H1 (cell line): ENCODE measurements at regions not wholly inside any gene's neighbourhood (a gene's known extent, or its start where the extent isn't known, plus 50 kb on each side); places are given as distances from the start of the nearest gene placed in this dataset.

Source experiments
- CTCF ChIA-PET: fragments of 300-600 bp; sonication (Branson Sonifier 250); formaldehyde crosslinking; loops from one replicate; lab custom pipeline; 2021; ENCODE audit not compliant: partially characterized antibody; lab: Charles Lee
- POLR2A ChIA-PET: fragments of 300-600 bp; sonication (Branson Sonifier 250); formaldehyde crosslinking; loops from one replicate; lab custom pipeline; 2021; ENCODE audit warnings: inconsistent platforms; ENCODE audit not compliant: partially characterized antibody; lab: Charles Lee
- DNase-seq, 2 experiments: peaks; one replicate each; pipeline versions ENCODE4 v3.0.0 to v3.0.0-alpha.2; 2010 to 2022; ENCODE audit warnings: low spot score in 2 of 2, low read depth in 1 of 2, mixed read lengths in 1 of 2
- FAIRE-seq: peaks from 2 replicates; lab custom pipeline; 2011; peaks lifted over from hg19 to GRCh38; lab: Jason Lieb, UNC
- H2AFZ ChIP-seq: 2 replicates; pipeline ENCODE4 v1.8.1; 2012; ENCODE audit warnings: low read length, inconsistent platforms
- H2AK5ac ChIP-seq: 2 replicates; pipeline ENCODE4 v1.6.1; 2013; ENCODE audit warnings: low read depth, low read length
- H2BK120ac ChIP-seq: replicated peaks from 2 replicates; pipeline ENCODE3; 2013; ENCODE audit warnings: low read depth, low read length, inconsistent platforms
- H2BK12ac ChIP-seq: 2 replicates; pipeline ENCODE4 v1.6.1; 2013; ENCODE audit warnings: low read depth, low read length
- H2BK15ac ChIP-seq: 2 replicates; pipeline ENCODE4 v1.6.1; 2013; ENCODE audit warnings: low read length
- H2BK20ac ChIP-seq: 2 replicates; pipeline ENCODE4 v1.6.1; 2013; ENCODE audit warnings: low read length
- H2BK5ac ChIP-seq: 2 replicates; pipeline ENCODE4 v1.6.1; 2013; ENCODE audit warnings: low read depth, low read length
- H3K14ac ChIP-seq: 2 replicates; pipeline ENCODE4 v1.6.1; 2013; ENCODE audit warnings: inconsistent platforms; ENCODE audit not compliant: insufficient read length
- H3K18ac ChIP-seq: 2 replicates; pipeline ENCODE4 v1.6.1; 2013; ENCODE audit warnings: low read length; ENCODE audit errors: extremely low read depth
- H3K23ac ChIP-seq: 2 replicates; pipeline ENCODE4 v1.6.1; 2013; ENCODE audit warnings: inconsistent platforms; ENCODE audit not compliant: insufficient read length
- H3K23me2 ChIP-seq: 2 replicates; pipeline ENCODE4 v1.6.1; 2013; ENCODE audit warnings: low read depth, low read length
- H3K27ac ChIP-seq: 2 replicates; pipeline ENCODE4 v1.6.1; 2011; ENCODE audit warnings: low read depth, low read length, inconsistent platforms
- H3K27me3 ChIP-seq, 4 experiments: replicated peaks in 1 of 4; 1 replicate in 1 of 4; 2 replicates in 3 of 4; pipeline versions ENCODE4 v1.6.1 to v1.8.1; 2011 to 2013; ENCODE audit warnings: low read length in 3 of 4, mild to moderate bottlenecking in 3 of 4, inconsistent platforms in 2 of 4, mixed read lengths in 2 of 4, moderate library complexity in 1 of 4; ENCODE audit not compliant: control insufficient read depth in 3 of 4, insufficient read depth in 3 of 4; ENCODE audit errors: extremely low read depth in 1 of 4
- H3K36me3 ChIP-seq, 4 experiments: 2 replicates each; pipeline versions ENCODE4 v1.6.1 to v1.8.1; 2011 to 2013; ENCODE audit warnings: mild to moderate bottlenecking in 4 of 4, low read length in 3 of 4, moderate library complexity in 2 of 4, control low read depth in 1 of 4, inconsistent platforms in 1 of 4; ENCODE audit not compliant: insufficient read depth in 4 of 4, control insufficient read depth in 2 of 4
- H3K4ac ChIP-seq: replicated peaks from 2 replicates; pipeline ENCODE3; 2013; ENCODE audit warnings: low read length, low read depth, mixed read lengths, inconsistent platforms; ENCODE audit not compliant: insufficient read length
- H3K4me1 ChIP-seq, 4 experiments: replicated peaks in 1 of 4; 1 replicate in 1 of 4; 2 replicates in 3 of 4; pipeline versions ENCODE4 v1.6.1 to v1.8.1; 2011 to 2013; ENCODE audit warnings: low read length in 3 of 4, inconsistent platforms in 2 of 4, mixed read lengths in 1 of 4; ENCODE audit not compliant: insufficient read depth in 4 of 4, control insufficient read depth in 3 of 4
- H3K4me2 ChIP-seq, 2 experiments: 2 replicates each; pipeline versions ENCODE4 v1.6.1 to v1.8.1; 2011 to 2013; ENCODE audit warnings: low read depth in 2 of 2, low read length in 2 of 2, control low read depth in 1 of 2, inconsistent platforms in 1 of 2, mild to moderate bottlenecking in 1 of 2; ENCODE audit not compliant: insufficient read depth in 1 of 2
- H3K4me3 ChIP-seq, 4 experiments: fragments of 200-600, 300-600 bp in 1 of 4; sonication (generic), shearing (Covaris generic), sonication (Bioruptor Twin) in 1 of 4; 2 replicates each; pipeline versions ENCODE4 v1.5.1 to v1.8.1; 2011 to 2016; ENCODE audit warnings: low read length in 4 of 4, low read depth in 3 of 4, control low read depth in 2 of 4, inconsistent platforms in 2 of 4, mild to moderate bottlenecking in 2 of 4, mixed read lengths in 1 of 4, moderate library complexity in 1 of 4; ENCODE audit not compliant: insufficient read depth in 2 of 4; ENCODE audit errors: extremely low read depth in 1 of 4
- H3K56ac ChIP-seq: replicated peaks from 2 replicates; pipeline ENCODE3; 2013; ENCODE audit warnings: low read depth, mild to moderate bottlenecking, mixed read lengths, low read length, inconsistent platforms; ENCODE audit not compliant: insufficient read length
- H3K79me1 ChIP-seq: 2 replicates; pipeline ENCODE4 v1.6.1; 2013; ENCODE audit warnings: low read depth, low read length, control low read depth
- H3K79me2 ChIP-seq, 2 experiments: 2 replicates each; pipeline versions ENCODE4 v1.6.1 to v1.8.1; 2012 to 2013; ENCODE audit warnings: low read length in 2 of 2, mild to moderate bottlenecking in 2 of 2, inconsistent platforms in 1 of 2; ENCODE audit not compliant: insufficient read depth in 2 of 2, control insufficient read depth in 1 of 2
- H3K9ac ChIP-seq, 4 experiments: replicated peaks in 1 of 4; 1 replicate in 1 of 4; 2 replicates in 3 of 4; pipeline versions ENCODE4 v1.6.1 to v1.8.1; 2011 to 2013; ENCODE audit warnings: low read depth in 3 of 4, low read length in 3 of 4, control low read depth in 2 of 4, mild to moderate bottlenecking in 2 of 4, moderate library complexity in 2 of 4, inconsistent platforms in 1 of 4; ENCODE audit errors: extremely low read depth in 1 of 4
- H3K9me3 ChIP-seq, 2 experiments: 2 replicates each; pipeline versions ENCODE4 v1.6.1 to v1.8.1; 2012 to 2013; ENCODE audit warnings: mild to moderate bottlenecking in 2 of 2, moderate library complexity in 2 of 2, control low read depth in 1 of 2, inconsistent platforms in 1 of 2, low read depth in 1 of 2, low read length in 1 of 2, mixed read lengths in 1 of 2; ENCODE audit not compliant: insufficient read depth in 2 of 2
- H4K20me1 ChIP-seq, 2 experiments: replicated peaks in 1 of 2; 2 replicates each; pipeline versions ENCODE3 to v1.8.1; 2011 to 2013; ENCODE audit warnings: inconsistent platforms in 2 of 2, low read length in 2 of 2, mild to moderate bottlenecking in 1 of 2; ENCODE audit not compliant: insufficient read depth in 2 of 2, control insufficient read depth in 1 of 2
- H4K5ac ChIP-seq: 2 replicates; pipeline ENCODE4 v1.6.1; 2013; ENCODE audit warnings: low read length, low read depth, mixed read lengths, inconsistent platforms; ENCODE audit not compliant: insufficient read length
- H4K8ac ChIP-seq: 2 replicates; pipeline ENCODE4 v1.8.0; 2013; ENCODE audit warnings: mild to moderate bottlenecking, moderate library complexity, low read length, inconsistent platforms; ENCODE audit not compliant: insufficient read depth; ENCODE audit errors: extremely low read depth
- H4K91ac ChIP-seq: replicated peaks from 2 replicates; pipeline ENCODE3; 2013; ENCODE audit warnings: low read length, mixed read lengths, inconsistent platforms; ENCODE audit not compliant: insufficient read length
- CHD2 ChIP-seq: IDR thresholded peaks from 2 replicates; pipeline ENCODE4 v1.6.1; 2012; ENCODE audit warnings: low read length, improper control_type of control experiment
- KDM4A ChIP-seq: IDR thresholded peaks from one replicate; pipeline ENCODE4 v1.7.1; 2012; ENCODE audit warnings: low read depth, mild to moderate bottlenecking, moderate library complexity, low read length, inconsistent platforms; ENCODE audit not compliant: severe bottlenecking
- RNF2 ChIP-seq: fragments of 200-900, 300-1000 bp; sonication (generic); IDR thresholded peaks from 2 replicates; pipeline ENCODE4 v1.7.1; 2016; ENCODE audit warnings: borderline replicate concordance, low read depth, mild to moderate bottlenecking, antibody characterized with exemption, low read length; ENCODE audit not compliant: poor library complexity, severe bottlenecking; ENCODE audit errors: missing control alignments
- SRF ChIP-seq: IDR thresholded peaks from 2 replicates; pipeline ENCODE4 v1.6.1; 2011; ENCODE audit warnings: mild to moderate bottlenecking, low read depth, low read length, moderate library complexity
- ZNF274 ChIP-seq: IDR thresholded peaks from 2 replicates; pipeline ENCODE4 v1.7.0; 2012; ENCODE audit warnings: low read length, borderline replicate concordance; ENCODE audit errors: extremely low read depth
- WGBS, 2 experiments: shearing (Covaris generic) in 1 of 2; methylation state at CpG; one replicate each; pipeline versions ENCODE4 v1.1.6 to v1.1.7; 2013 to 2015; ENCODE audit warnings: low lambda C conversion rate in 2 of 2, mixed read lengths in 2 of 2, inconsistent platforms in 1 of 2, low coverage in 1 of 2, missing lambda C conversion rate in 1 of 2; ENCODE audit not compliant: insufficient replicate concordance in 2 of 2, insufficient coverage in 1 of 2, insufficient read length in 1 of 2; ENCODE audit errors: extremely low coverage in 1 of 2, missing lambda C conversion rate in 1 of 2; 5-methylcytosine and 5-hydroxymethylcytosine counted together
- TF ChIP-seq, protein P1 (sequence below): IDR thresholded peaks from 2 replicates; pipeline ENCODE4 v1.6.1; 2011; ENCODE audit warnings: low read length, improper control_type of control experiment

DNA sequence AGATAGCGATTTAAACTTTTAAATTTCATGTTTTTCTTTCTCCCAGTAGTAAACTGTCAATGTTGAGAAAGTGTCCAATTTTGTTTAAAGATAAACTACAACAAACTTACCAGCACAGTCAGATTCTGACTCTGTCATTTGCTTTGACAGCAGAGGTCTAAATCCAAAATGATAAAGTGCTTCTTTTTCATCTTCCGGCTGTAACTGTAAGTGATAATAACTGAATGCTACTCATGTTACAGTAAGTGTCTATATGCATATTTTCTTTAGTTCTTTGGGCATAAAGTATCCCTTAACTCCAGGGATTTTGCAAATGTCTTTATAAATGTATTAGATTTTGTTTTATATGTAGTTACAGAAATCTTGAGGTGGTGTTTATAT lies 610.4 kb downstream of the RFPL4B start:
- no peak overlapping the region for H4K5ac ChIP-seq
- no peak overlapping the region for H2BK5ac ChIP-seq
- ChIA-PET CTCF (no interaction called here), POLR2A (no interaction called here)
- H3K14ac ChIP-seq, result no peak overlapping the region
- no peak overlapping the region for H2AFZ ChIP-seq
- no peak overlapping the region for H3K56ac ChIP-seq
- WGBS, 2 experiments, result 89% methylated on average over 2 of the region's 2 CpGs; no CpG with 5 or more reads in 1 of the 2 experiments
- no peak overlapping the region for H3K27ac ChIP-seq
- H3K18ac ChIP-seq, result no peak overlapping the region
- no peak overlapping the region for H4K91ac ChIP-seq
- TF ChIP-seq KDM4A (no peak), SRF (no peak), RNF2 (no peak), CHD2 (no peak), ZNF274 (no peak)
- TF ChIP-seq, protein P1, sequence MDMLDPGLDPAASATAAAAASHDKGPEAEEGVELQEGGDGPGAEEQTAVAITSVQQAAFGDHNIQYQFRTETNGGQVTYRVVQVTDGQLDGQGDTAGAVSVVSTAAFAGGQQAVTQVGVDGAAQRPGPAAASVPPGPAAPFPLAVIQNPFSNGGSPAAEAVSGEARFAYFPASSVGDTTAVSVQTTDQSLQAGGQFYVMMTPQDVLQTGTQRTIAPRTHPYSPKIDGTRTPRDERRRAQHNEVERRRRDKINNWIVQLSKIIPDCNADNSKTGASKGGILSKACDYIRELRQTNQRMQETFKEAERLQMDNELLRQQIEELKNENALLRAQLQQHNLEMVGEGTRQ, result no peak
- H3K4ac ChIP-seq, result no peak overlapping the region
- H3K4me2 ChIP-seq, result no peak overlapping the region
- H3K9ac ChIP-seq, result no peak overlapping the region
- no peak overlapping the region for H3K4me3 ChIP-seq
- no peaks in the 10 kb centered on the region for H3K36me3 ChIP-seq
- H3K9me3 ChIP-seq, result no peaks in the 10 kb centered on the region
- FAIRE-seq (no peak), DNase-seq (no peak)
- H2BK15ac ChIP-seq, result no peak overlapping the region
- no peak overlapping the region for H2BK12ac ChIP-seq
- no peak overlapping the region for H2BK20ac ChIP-seq
- H3K79me1 ChIP-seq, result no peaks in the 10 kb centered on the region
- no peak overlapping the region for H3K23ac ChIP-seq
- H2BK120ac ChIP-seq, result no peak overlapping the region
- no peaks in the 10 kb centered on the region for H4K20me1 ChIP-seq
- H4K8ac ChIP-seq, result no peak overlapping the region
- H3K79me2 ChIP-seq, result no peaks in the 10 kb centered on the region
- no peaks in the 10 kb centered on the region for H3K23me2 ChIP-seq
- H2AK5ac ChIP-seq, result no peak overlapping the region
- H3K4me1 ChIP-seq, result no peaks in the 10 kb centered on the region
- no peaks in the 10 kb centered on the region for H3K27me3 ChIP-seq
